Brain microvascular endothelial cell (primary cell): ENCODE measurements at regions not wholly inside any gene's neighbourhood (a gene's known extent, or its start where the extent isn't known, plus 50 kb on each side); places are given as distances from the start of the nearest gene placed in this dataset.

ENCODE experiments used
- DNase-seq: peaks from one replicate; pipeline ENCODE4 v3.0.0-alpha.2; 2020
- H3K27ac ChIP-seq: fragments of 250-450 bp; sonication (Bioruptor Pico); 2 replicates; pipeline ENCODE4 v1.5.1; 2020; ENCODE audit warnings: mild to moderate bottlenecking, moderate library complexity
- H3K27me3 ChIP-seq: fragments of 250-450 bp; sonication (Bioruptor Pico); replicated peaks from 2 replicates; pipeline ENCODE4 v1.5.1; 2020; ENCODE audit warnings: mild to moderate bottlenecking
- H3K36me3 ChIP-seq: fragments of 250-450 bp; sonication (Bioruptor Pico); replicated peaks from 2 replicates; pipeline ENCODE4 v1.5.1; 2020; ENCODE audit warnings: mild to moderate bottlenecking
- H3K4me3 ChIP-seq: 2 replicates; pipeline ENCODE4 v1.5.1; 2011; ENCODE audit warnings: low read depth, mild to moderate bottlenecking, control low read depth, low read length, moderate library complexity
- in situ Hi-C: cut with HindIII; loops from 2 replicates; pipeline ENCODE4 v1.10.0; 2017; ENCODE audit warnings: low sequenced_read_pairs, low pct_ligation_motif_present
- TF ChIP-seq, protein P1 (sequence below): IDR thresholded peaks from 2 replicates; pipeline ENCODE4 v1.5.1; 2011; ENCODE audit warnings: low read depth, mild to moderate bottlenecking, moderate library complexity, low read length, control low read depth, inconsistent platforms; ENCODE audit errors: missing control alignments

- Histone ChIP-seq H3K4me3 (no peak overlapping the region), H3K27ac (no peak overlapping the region), H3K36me3 (no peaks in the 10 kb centered on the region), H3K27me3 (no peaks in the 10 kb centered on the region)
- no peak for DNase-seq
- TF ChIP-seq, protein P1, sequence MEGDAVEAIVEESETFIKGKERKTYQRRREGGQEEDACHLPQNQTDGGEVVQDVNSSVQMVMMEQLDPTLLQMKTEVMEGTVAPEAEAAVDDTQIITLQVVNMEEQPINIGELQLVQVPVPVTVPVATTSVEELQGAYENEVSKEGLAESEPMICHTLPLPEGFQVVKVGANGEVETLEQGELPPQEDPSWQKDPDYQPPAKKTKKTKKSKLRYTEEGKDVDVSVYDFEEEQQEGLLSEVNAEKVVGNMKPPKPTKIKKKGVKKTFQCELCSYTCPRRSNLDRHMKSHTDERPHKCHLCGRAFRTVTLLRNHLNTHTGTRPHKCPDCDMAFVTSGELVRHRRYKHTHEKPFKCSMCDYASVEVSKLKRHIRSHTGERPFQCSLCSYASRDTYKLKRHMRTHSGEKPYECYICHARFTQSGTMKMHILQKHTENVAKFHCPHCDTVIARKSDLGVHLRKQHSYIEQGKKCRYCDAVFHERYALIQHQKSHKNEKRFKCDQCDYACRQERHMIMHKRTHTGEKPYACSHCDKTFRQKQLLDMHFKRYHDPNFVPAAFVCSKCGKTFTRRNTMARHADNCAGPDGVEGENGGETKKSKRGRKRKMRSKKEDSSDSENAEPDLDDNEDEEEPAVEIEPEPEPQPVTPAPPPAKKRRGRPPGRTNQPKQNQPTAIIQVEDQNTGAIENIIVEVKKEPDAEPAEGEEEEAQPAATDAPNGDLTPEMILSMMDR, result no peak
- in situ Hi-C loops, result no loop called here
These were observed 96.5 kb upstream of the CELF4 start for GRCh38 chr18:37662099-37662498.

DNA sequence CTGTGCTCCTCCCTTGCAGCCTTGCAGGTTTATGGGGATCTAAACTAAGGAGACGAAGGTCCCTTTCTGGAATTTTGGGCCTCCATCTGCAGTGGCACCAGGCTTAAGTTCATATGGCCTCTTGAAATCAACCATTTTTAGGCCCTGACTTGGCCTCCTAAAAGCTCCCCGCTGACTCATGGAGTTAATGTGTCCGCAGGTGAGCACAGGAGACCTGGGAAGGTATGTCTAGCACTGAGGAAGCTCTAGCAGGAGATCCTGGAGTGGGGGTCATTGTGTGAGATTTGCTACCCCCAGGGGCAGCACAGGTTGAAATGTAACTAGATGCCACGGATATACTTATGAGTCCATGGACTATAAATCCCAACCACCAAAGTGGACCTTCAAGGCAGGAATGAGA lies 95.9 kb upstream of the CELF4 start:
- no peak for DNase-seq
- H3K27ac ChIP-seq, result no peak overlapping the region
- no peak overlapping the region for H3K4me3 ChIP-seq
- H3K27me3 ChIP-seq, result no peaks in the 10 kb centered on the region
- H3K36me3 ChIP-seq, result no peaks in the 10 kb centered on the region
- in situ Hi-C loops, result no loop called here
- TF ChIP-seq, protein P1, result no peak

GRCh38 chr18:37661061-37661460 lies 95.5 kb upstream of the CELF4 start:
- Histone ChIP-seq H3K27ac (no peak overlapping the region), H3K36me3 (no peaks in the 10 kb centered on the region), H3K27me3 (no peaks in the 10 kb centered on the region), H3K4me3 (no peak overlapping the region)
- TF ChIP-seq, protein P1, result no peak
- in situ Hi-C loops, result no loop called here
- DNase-seq, result no peak

DNA sequence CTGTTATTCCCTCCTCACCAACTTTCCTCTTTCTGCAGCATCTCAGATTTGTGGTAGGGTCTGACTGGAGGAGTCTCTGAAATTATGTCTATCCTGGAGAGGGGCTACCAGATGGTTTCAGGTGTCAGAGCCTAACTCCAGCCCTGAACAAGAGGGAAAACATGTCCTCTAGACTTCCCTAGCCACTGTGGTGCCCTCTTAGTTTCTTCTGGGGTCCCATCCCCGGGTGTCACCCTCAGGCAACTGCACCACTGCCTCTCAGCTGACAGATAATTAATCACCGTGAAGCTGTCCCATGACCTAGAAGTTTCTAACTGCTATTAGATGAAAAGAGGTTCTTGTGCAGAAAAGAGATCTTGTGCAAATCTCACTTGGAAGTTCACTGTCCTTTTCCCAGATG lies 95.1 kb upstream of the CELF4 start:
- in situ Hi-C loops, result no loop called here
- H3K36me3 ChIP-seq, result no peaks in the 10 kb centered on the region
- TF ChIP-seq, protein P1, result no peak
- no peak overlapping the region for H3K4me3 ChIP-seq
- no peaks in the 10 kb centered on the region for H3K27me3 ChIP-seq
- H3K27ac ChIP-seq, result no peak overlapping the region
- DNase-seq, result no peak

DNA sequence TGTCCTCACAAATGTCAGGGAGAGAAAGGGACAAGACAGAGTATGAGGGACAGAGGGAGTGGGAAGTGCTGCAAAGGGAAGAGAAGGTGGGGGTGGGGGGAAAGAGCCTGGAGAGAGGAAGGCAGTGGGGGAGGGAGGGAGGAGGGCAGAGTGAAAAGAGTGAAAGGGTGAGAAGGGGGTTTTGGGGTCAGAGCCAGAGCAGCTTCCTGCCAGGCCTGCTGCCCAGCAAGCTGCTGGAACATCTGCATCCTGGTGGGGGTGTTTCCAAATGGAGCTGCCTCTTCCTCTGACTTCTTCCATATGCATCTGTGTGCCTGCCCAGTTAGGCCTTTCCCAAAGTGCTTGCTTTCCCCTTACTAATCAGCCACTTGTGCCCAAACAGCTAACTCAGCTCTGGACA lies 94.3 kb upstream of the CELF4 start:
- no peak for DNase-seq

GRCh38 chr18:37658894-37659293 lies 93.3 kb upstream of the CELF4 start:
- in situ Hi-C loops, result no loop called here
- no peak for DNase-seq
- no peaks in the 10 kb centered on the region for H3K27me3 ChIP-seq
- TF ChIP-seq, protein P1, result no peak
- H3K36me3 ChIP-seq, result no peaks in the 10 kb centered on the region
- no peak overlapping the region for H3K4me3 ChIP-seq
- no peak overlapping the region for H3K27ac ChIP-seq

More for the DNA sequence above, 94.3 kb upstream of the CELF4 start:
- no peak overlapping the region for H3K27ac ChIP-seq
- H3K4me3 ChIP-seq, result no peak overlapping the region
- no peaks in the 10 kb centered on the region for H3K36me3 ChIP-seq
- in situ Hi-C loops, result no loop called here
- TF ChIP-seq, protein P1, result no peak
- no peaks in the 10 kb centered on the region for H3K27me3 ChIP-seq
